Right ventricle myocardium inferior (tissue), 1 donor: ENCODE measurements at regions not wholly inside any gene's neighbourhood (a gene's known extent, or its start where the extent isn't known, plus 50 kb on each side); places are given as distances from the start of the nearest gene placed in this dataset.
"Not testable (repeated sequence)": the region's sequence is repeated elsewhere in the genome, so short reads cannot be mapped to it uniquely, and the experiment has no call there.

Experiments
- ATAC-seq: fragments of 200-7000 bp; cut with Tn5 transposase; one replicate; pipeline ENCODE4 v1.9.1; 2020; ENCODE audit warnings: mild to moderate bottlenecking, moderate library complexity
- DNase-seq: peaks from one replicate; pipeline ENCODE4 v3.0.0; 2021; ENCODE audit errors: missing footprints
- intact Hi-C: fragments of 100-400 bp; cut with DNase I; formaldehyde crosslinking; loops from one replicate; pipeline ENCODE4 v1.11.0; 2022
- donor health status: DM: no; HTN: yes; CAD: no; lungs with severe emphysema.

DNA sequence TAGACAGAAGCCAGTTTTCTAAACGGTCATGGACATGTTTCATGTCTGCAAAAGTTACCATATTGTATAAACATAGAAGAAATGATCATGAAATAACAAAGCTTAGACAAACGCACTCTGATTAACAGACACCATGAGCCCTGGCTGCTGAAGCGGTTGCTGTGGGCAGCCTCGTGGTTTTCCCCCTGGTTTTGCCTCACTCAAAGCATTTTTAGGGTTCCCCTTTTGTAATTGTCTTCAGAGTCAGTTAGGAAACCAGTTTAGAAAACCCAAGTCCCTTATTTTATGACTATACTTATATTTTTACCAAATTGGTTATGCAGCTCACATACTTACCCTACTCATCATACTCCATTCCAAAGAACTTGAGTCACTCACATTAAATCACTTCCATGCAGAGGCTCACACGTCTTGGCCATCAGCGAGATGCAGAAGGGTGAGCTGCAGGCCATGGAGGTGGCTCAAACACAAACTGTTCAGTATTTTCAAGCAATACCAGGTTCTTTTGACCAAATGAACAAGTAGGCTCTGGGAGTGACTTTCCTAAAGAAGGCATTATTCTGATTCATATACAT, 105.6 kb upstream of the SALL3 start:
- intact Hi-C loops: no loop called here
- DNase-seq: no peak

DNA sequence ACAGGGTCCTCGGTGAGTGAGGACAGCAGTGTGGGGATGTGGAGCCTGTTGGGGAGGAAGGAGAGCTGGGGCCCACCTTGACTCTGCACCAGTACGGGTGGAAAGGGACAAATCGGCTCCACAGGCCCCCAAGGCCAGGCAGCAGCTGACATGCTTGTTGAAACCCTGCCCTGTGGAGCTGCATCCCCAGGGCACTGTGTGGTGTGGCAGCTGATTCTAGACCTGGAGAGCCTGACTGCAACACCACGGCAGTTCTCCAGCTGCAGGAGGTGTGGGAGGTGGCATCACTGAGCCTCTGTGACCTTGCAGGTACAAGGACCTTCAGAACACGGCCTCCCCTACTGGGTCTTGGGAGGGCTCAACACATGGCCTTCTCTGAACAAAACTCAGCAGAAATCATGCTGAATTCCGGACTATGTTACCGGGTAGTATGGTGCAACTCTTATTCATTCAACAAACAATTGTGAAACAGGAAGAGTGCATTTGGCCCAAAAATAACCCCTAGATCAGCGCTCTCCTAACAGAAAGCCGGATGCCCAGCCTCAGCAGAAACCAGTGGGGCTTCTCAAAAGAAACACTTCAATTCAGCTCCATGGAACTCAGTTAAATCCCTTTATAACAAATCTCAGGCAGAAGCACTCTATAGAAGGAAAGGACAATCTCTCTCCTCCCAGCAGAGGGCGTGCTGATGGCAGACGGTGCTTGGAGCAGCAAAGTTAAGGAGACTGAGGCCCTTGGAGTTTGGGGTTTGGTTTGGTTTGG, 104.4 kb upstream of the SALL3 start:
- DNase-seq (no peak), ATAC-seq (no peak)
- intact Hi-C loops: loop anchor here (5.0 kb wide), 1 partner anchor 372 kb away; no protein-coding TSS in a partner anchor

More for the DNA sequence above, 105.6 kb upstream of the SALL3 start:
- no peak for ATAC-seq

- intact Hi-C loops: loop anchor here (5.0 kb wide), 1 partner anchor 371 kb away; no protein-coding TSS in a partner anchor
- ATAC-seq (no peak), DNase-seq (no peak)
These were observed 103.6 kb upstream of the SALL3 start for GRCh38 chr18:78875778-78876650.

DNA sequence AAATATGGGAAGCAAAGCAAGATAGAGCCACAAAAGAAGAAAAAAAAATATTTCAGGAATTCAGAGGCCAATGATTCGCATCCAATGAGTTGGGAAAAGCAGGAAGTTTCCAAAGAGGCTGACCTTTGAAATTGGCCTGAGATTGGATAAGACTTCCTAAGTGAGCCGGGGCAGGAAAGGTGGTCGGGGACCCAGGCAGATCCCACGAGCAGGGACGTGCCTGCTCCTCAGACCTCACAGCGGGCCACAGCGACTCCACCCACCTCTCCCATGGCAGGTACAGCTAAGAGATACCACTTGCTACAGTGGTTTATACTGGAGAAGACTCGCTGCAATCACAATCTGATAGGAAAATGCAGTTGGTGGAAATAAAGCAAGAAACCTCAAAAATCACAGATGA, 102.8 kb upstream of the SALL3 start:
- intact Hi-C loops: loop anchor here (5.0 kb wide), 1 partner anchor 370 kb away; no protein-coding TSS in a partner anchor
- no peak for ATAC-seq
- no peak for DNase-seq

DNA sequence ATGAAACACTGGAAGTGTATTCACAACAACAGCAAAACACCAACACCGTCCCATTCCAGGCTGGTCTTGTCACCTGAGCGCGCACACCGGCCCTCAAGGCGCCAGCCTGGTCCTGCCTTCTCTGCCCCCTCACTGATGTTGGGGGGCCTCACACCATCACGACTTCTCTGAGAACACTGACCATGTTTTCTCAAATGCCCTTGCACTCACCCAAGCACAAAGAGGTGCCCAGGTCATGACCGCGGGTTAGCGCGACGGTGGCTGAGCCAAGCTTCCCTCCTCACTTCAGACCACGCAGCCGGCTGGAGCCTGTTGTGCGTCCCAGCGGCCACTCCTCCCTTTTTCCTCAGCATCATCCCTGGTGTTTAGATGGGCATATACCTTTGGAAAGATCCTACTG, 101.3 kb upstream of the SALL3 start:
- intact Hi-C loops: loop anchor here (5.0 kb wide), 1 partner anchor 369 kb away; no protein-coding TSS in a partner anchor
- no peak for DNase-seq
- ATAC-seq: no peak

- intact Hi-C loops: loop anchor here (5.0 kb wide), 1 partner anchor 368 kb away; no protein-coding TSS in a partner anchor
- not testable (repeated sequence) for ATAC-seq, DNase-seq
These were observed 100.3 kb upstream of the SALL3 start for GRCh38 chr18:78879072-78879883.

DNA sequence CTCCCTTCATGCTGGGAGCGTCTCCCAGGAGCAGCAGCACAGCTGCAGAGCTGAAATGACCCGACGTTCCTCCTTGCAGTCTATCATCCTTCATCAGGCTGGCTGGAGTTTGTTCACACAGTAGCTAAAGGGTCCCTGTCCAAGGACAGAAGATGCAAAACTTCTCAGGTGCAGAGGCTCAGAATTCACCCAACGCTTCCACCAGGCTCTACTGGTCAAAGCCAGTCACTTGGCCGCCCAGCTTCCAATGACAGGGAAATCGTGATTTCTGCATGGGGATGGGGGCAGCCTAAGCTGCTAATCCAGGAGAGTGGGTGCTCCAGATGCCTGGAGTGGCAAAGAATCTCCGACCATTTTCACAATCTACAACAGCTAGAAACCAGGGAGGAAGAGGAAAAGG, 97.0 kb upstream of the SALL3 start:
- DNase-seq: no peak
- ATAC-seq: no peak
- intact Hi-C loops: no loop called here

DNA sequence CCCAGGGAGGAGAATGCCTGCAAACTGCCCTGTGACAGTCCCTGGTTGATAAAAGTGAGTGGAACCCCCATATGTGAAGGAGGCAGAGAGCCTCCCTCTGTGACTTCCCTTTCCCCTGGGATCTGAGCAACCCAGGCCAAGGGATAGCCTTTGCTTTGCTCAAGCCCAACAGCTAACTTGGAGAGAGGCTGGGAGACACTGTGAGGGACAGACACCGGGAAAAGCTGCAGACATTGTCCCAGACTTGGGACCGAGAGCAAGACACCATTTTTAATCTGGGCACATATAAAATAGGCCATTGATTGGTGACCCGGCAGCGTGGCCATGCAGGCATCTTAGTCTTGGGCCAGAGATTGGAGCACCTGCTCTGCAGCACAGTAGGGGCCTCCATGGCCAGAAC, 96.1 kb upstream of the SALL3 start:
- ATAC-seq: no peak
- intact Hi-C loops: no loop called here
- no peak for DNase-seq

DNA sequence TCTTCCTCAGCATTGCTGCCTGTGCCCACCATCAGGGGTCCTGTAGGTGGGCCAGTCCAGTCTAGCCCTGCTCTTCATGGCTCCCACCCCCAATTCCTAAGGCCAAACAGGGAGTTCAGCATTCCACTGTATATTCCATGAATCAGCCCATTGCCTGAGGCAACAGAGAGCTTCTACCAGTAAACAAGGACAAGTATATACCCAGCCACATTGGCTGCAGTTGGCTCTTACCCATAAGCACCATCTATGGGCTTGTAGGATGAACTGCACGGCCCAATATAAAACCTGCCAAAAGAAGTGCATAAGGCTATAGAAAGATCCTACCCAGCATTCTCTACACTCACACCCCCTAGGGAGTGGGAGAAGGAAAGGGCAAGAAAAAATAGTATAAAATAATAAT, 95.1 kb upstream of the SALL3 start:
- no peak for ATAC-seq

GRCh38 chr18:78889250-78889649, 90.4 kb upstream of the SALL3 start:
- intact Hi-C loops: no loop called here
- DNase-seq (no peak), ATAC-seq (no peak)

More for the DNA sequence above, 95.1 kb upstream of the SALL3 start:
- intact Hi-C loops: no loop called here
- DNase-seq: no peak

- DNase-seq (no peak), ATAC-seq (no peak)
- intact Hi-C loops: no loop called here
These were observed 89.2 kb upstream of the SALL3 start for GRCh38 chr18:78890388-78890787.

- ATAC-seq: no peak
These were observed 88.3 kb upstream of the SALL3 start for GRCh38 chr18:78891185-78891762.

GRCh38 chr18:78892177-78892576, 87.4 kb upstream of the SALL3 start:
- intact Hi-C loops: no loop called here

More at GRCh38 chr18:78891185-78891762, 88.3 kb upstream of the SALL3 start:
- intact Hi-C loops: no loop called here
- DNase-seq: no peak

DNA sequence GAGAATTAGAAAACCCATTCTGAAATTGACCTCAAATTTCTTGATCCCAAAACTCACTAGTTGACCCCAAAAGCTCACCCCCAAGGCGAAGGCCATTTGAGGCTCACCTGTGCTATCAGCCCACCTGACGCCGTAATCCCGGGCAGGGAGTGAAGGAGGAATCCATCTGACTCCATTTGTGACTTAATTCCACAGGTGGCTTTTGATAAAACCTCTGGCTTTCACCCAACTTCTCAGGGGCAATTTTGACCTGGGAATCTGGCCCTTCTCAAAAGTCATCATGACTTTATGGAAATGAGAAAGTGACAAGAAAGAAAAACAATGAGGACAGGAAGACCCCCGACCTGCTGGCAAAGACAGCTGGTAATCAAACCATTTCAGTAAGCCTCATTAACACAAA, 86.9 kb upstream of the SALL3 start:
- DNase-seq (no peak), ATAC-seq (no peak)
- intact Hi-C loops: no loop called here

More at GRCh38 chr18:78892177-78892576, 87.4 kb upstream of the SALL3 start:
- ATAC-seq (no peak), DNase-seq (no peak)

DNA sequence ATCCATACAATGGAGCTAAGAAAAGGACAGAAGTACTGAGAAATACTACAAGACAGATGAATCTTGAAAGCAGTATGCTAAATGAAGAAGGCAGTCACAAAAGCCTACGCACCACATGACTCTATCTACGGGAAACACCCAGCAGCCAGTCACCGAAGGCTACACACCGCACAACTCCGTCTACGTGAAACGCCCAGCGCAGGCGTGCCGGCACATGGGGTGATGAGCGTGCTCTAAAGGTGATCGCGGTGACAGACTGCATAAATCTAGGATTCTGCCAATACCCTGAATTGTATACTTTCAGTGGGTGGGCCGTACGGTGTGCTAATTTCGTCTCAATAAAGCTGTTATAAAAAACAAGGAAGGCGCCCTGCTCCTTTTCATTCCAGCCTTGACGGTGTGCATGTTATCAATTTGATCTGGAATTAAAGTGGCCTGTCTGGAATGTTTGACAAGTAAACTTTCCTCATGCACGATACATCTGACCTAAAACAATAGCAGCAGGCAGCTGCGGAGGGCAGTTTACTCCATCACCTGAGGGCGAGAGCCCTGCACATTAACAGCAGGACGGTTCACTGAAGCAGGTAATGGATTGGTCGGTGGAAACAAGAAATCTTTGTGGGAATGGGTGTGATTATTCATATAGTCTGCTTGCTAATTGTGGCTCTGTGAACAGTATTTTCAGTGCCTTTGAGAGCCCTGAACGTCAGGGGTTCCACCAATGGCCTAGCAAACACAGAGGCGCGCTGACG, 86.2 kb upstream of the SALL3 start:
- ATAC-seq (no peak), DNase-seq (no peak)
- intact Hi-C loops: no loop called here

DNA sequence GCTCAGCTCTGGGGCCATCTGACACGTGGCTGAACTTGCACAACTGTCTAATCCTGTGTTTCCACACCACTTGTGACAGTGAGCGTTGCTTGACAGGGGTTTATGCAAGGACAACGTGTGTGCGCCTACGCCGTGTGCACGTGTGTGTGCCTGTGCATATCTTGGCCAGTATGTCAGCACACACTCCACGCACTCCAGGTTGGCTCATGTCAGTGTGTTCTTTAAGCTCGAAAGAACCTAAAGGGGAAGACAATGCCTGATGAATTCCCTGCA, 85.6 kb upstream of the SALL3 start:
- intact Hi-C loops: no loop called here
- ATAC-seq (no peak), DNase-seq (no peak)

- intact Hi-C loops: no loop called here
- DNase-seq: no peak
- no peak for ATAC-seq
These were observed 84.2 kb upstream of the SALL3 start for GRCh38 chr18:78895207-78896001.
